Superior temporal gyrus (tissue), 1 donor: ENCODE measurements at regions not wholly inside any gene's neighbourhood (a gene's known extent, or its start where the extent isn't known, plus 50 kb on each side); places are given as distances from the start of the nearest gene placed in this dataset.
"Not testable (repeated sequence)": the region's sequence is repeated elsewhere in the genome, so short reads cannot be mapped to it uniquely, and the experiment has no call there.

ENCODE experiments used
- DNase-seq: peaks from one replicate; pipeline ENCODE4 v3.0.0-alpha.2; 2016; ENCODE audit errors: extremely low spot score

DNA sequence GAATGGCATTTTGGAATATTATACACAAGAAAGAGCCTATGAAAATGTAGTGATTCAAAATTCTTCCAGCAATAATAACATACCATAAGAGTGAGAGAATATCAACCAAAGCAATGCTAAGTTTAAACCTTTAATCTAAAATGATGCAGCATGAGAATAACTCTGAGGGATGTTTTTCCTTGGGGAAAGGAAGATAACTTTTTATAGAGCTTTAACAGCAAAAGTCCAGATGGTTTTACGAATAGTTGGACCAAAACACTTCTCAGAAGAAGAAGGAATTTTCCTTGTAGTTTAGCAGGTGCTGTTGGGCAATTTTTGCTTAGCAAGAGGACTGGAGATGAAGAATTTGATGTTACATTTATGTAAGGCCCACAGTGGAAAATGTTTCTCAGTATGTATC, 1503.2 kb downstream of the HACE1 start:
- peak; percentile 53 for DNase-seq

DNA sequence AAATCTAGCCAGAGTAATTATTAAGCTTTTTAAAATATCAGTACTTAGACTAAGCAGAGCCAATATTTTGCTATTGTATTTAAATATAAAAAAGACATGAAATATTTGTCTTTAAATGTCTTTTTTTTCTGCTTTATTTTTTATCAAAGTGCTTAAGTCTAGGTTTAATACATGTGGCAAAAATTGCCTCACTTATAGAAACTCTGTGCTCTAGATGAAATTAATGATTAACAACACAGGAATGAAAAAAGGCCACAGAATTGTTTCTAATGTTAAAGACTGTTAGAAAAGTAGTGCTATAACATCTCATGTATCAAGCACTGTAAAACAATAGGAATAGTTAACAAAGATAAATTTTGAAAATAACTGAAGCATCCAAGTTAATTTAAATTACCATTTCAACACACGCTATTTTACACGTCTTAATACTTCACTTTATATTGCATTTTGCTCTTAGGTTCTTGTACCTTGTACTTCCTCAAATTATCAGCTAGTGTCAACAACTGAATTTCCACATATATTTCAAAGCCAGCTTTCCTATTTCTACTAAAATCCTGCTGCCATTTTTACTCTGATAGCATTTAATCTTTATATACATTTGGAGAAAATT, 1515.1 kb downstream of the HACE1 start:
- DNase-seq, result no peak

DNA sequence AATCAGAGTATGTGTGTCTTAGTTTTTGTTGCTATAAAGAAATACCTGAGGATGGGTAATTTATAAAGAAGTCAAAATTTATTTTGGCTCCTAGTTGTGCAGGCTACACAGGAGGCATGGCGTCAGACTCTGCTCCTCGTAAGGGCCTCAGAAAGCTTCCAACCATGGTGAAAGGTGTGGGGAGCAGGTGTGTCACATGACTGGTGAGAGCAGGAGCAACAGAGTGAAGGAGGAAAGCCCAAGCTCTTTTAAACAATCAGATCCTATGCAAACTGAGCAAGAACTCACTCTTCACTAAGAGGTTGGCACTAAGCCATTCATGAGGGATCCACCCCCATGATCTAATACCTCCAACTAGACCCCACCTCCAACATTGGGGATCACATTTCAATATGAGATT, 1524.3 kb downstream of the HACE1 start:
- no peak for DNase-seq

DNA sequence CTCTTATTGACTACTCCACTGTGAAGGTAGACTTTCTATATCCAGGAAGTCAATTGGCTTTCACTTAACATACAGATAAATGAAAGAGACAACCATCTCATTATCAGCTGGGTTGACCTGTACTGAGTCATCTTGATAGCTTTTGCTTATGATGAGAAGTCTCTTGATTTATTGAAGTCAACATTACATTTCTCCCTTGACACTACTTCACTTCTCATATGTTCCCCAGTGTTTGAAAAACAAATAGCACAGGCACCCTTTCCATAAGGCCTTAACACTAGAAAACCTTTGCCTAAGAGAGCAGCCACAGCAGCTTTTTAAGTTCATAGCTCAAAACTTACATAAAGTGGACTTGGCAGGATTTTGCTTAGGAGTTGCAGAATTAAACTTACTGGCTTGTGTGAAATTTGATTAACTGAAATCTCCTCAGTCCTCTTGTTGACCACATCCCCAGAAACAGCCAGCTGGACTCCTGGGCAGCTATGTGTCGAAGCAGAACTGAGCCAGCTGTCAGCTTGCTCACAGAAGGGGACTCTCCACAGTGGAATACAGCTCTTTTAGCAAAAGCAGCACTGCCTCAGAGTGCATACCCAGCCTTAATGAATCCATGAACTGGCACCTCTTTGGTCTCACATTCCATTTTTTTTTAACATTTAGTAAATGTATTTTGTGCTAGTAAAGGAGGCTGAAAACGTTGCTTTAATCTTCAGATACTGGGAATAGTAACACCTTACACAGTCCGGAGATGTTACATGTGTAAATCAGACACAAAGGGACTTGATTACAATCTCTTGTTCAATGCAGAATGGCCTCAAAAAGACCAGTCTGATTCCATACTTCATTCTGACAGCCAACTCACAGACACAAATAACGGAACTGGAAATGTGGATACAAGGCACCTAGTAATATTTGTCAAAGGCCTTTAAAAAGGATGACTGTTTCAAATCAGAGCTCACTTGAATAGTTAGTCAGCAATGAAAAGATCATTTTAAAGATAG, 1532.7 kb downstream of the HACE1 start:
- peak; percentile 29 for DNase-seq

DNA sequence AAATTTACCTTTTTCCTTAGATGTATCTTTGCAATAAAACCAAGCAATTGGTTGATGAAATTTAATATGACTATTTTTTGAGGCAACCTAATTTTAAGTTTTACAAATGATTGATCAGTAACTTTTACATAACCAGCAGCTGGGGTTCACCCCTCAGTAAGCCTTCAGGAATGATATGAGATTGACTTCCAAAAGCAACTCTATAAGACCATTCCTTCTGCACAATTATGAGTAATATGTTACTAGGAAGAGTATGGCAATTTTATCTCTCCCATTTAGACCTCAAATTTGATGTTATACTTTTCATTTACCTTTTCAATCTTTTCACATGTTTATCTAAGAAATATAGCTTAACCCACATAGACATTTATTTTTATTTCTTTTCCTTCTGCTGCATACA, 1546.3 kb downstream of the HACE1 start:
- no peak for DNase-seq

DNA sequence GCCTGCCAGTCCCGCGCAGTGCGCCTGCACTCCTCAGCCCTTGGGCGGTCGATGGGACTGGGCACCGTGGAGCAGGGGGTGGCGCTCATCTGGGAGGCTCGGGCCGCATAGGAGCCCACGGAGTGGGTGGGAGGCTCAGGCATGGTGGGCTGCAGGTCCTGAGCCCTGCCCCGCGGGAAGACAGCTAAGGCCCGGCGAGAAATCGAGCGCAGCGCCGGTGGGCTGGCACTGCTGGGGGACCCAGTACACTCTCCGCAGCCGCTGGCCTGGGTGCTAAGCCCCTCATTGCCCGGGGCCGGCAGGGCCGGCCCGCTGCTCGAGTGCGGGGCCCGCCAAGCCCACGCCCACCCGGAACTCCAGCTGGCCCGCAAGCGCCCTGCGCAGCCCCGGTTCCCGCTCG, 1565.3 kb downstream of the HACE1 start:
- DNase-seq, result not testable (repeated sequence)

DNA sequence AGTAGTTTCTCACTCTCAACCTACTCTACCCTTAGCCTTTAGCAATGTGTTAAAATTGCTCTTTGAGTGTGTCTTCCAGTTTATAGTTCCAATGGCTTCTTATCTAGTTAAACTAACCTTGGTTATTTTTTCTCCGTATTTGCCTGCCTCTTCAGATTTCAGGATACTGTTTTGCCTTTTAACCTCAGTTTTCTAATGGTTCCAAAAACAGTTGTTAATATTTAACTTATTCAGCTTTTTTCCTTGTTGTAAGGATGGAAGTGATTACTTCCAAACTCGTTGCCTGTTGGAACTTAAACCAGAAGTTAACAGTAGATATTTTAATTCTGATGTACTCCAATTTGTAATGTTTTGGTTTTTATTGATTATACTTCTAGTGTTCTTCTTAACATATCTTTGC, 1574.9 kb downstream of the HACE1 start:
- DNase-seq, result peak; percentile 3

DNA sequence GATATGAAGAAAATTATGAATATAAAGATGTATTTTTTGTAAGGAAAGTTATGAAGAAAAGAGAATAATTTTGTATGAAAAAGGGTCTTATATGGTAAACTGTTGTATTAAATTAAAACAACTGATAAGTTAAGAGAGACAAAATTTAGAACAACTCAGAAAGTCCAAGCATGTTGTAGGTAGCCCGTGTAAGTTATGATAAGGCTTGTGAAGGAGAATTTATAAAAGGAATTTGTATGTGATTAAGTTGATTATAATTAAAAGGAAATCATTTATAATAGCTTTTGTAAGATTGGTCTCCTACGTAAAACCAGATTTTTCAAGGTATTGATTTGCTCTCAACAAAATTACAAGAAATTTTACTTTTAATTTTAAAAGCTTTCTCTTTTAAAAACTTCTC, 1579.3 kb downstream of the HACE1 start:
- DNase-seq, result peak; percentile 2

DNA sequence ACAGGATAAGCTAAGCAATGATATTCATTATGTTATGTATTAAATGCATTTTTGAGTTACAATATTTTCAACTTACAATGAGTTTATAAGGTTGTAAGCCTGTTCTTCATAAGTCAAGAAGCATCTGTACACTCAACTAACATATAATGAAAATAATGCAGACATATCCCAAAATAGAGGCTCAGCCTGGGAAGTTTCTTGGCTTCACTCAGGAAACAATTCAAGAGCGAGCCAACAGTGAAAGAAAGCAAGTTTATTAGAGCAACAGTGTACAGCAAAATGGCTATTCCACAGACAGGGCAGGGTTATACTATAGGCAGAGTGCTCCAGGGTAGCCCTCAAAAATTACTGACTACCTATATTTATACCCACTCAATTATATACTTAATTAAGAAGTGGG, 1581.8 kb downstream of the HACE1 start:
- peak; percentile 5 for DNase-seq

DNA sequence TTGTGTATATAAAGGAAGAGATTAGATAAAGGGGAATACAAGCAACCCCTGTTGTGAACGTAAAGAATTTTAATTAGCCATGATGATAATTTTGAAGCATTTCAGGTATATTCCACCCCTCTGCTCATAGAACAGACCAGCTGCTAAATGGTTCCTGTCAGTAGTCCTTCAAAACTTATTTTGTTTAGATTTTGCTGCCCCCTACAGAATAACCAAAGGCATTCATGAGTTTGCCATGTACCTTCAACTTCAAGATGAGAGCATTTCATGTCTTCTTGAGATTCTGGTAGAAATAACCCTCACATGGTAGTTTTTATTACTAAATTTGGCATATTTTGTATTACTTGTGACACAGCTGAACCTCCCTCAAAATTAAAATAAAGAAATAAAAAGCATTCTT, 1586.7 kb downstream of the HACE1 start:
- peak; percentile 46 for DNase-seq

DNA sequence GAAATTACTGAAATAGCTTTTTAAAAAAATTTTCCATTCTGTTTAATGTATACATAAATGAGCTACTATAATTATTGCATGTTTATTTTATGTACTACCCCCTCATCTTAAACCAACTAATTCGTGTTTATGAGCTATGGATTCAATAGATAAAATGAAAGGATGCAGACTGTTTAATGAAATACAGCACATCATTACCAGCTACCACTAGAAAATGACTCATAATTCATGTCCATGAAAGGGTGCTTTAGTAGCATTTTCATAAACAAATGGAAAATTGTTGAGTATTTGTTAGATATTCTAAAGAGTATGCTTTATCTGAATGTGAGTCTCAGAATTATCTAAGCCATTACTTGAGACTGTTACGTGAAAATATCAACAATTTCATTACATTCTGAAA, 1590.1 kb downstream of the HACE1 start:
- peak; percentile 3 for DNase-seq

DNA sequence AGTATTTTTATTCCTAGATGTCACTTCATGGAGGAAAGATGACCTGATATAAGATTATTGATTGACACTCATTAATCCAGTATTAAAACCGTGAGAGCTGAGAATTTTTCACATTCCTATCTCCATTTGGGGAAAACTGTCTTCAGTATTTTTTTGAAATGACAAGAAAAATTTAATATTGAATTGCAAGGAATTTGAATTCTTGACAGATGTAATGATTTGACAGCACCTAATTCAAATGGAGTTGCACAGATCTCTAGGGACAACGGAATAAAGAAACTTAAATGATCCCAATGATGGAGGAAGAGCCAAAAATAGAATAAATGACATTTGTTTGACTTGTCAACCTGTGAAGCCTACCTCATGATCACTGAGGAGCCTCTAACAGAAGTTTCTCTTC, 1591.4 kb downstream of the HACE1 start:
- peak; percentile 3 for DNase-seq

DNA sequence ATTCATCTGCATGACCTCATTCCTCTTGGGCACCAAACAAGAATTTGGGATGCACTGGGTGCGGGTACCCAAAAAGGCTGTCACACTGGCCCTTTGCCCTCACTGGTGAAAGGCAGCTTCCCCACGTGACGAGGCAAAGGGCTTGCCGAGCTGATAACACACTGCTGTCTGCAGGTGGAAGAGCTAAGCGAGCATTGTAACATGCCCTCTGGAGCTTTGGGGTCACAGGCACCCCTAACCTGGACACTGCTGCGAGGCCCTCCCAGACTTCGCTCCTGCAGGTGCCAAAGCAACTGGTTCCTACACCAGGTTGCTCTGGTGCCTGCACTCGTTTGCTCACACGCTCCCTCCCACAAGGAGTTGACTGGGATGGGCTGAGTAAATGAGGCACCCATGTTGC, 1595.7 kb downstream of the HACE1 start:
- no peak for DNase-seq

DNA sequence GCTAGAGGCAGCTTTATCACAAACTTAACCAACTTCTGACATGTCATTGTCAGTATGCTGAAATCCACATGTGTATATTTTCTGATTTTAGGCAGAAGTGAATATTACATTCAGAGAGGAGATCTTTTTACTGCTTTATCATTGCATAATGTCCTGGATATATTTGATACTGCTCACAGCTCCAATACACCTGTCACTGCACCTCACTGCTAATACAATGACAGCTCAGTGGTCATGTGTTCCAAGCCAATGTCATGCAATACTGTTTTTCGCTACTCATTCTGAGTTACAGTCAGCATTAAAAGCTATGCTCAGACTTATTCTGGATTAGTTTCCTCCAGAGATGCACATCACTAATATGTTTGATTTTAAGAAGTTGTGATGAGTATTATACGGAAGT, 1604.6 kb downstream of the HACE1 start:
- no peak for DNase-seq

DNA sequence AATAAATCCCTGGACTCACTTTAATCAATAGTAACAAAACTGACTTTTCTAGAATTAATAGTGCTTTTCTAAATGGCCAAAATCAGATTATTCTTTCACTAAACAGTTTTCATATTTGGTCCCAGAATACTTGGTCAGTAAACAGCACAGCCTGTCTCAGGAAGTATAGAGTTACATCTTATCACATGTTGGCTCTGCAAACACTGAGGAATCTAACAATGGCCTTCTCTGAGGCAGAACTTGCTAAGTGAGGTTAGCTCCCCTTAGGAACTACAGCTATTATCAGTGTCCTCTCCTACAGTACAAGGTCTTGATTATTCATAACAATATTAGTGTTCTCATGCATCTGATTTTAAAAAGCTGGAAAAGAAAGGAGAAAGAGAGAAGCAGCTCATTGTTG, 1622.8 kb downstream of the HACE1 start:
- DNase-seq, result no peak

DNA sequence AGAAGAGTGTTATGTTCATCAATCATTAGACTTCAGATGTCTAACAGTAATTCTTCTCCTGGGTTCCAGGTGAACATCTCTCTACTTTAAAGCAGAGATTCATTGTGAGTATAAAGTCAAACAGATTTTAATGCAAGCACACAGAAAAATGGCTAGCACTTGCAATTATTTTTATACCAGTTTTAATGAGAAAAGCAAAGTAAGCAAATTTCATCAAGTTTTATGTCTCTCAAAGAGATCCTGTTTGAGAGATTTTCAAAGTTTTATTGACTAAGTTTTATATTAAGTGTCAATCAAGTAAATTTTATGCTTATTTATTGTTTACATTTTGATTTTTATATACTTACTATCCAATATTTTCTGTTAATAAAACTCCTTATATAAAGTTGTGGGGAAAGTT, 1628.5 kb downstream of the HACE1 start:
- DNase-seq, result no peak

DNA sequence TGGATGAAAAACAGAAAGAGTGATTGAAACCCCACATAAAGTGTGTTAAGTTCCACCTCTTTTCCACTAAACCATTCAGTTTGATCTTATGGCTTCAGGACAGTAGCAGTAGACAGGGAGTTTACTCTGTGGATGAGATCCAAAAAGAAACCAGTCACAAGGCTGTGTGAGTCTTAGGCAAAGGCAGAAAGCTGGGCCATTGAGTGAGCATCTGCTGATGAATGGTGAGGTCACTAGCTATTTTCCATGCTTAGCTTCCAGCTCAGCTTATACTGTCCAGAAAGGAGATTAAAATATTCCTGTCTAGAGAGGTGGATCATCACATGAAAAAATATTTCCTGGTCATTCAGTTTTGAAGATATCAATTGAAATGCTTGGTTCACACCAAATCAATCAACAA, 1643.9 kb downstream of the HACE1 start:
- DNase-seq, result no peak

DNA sequence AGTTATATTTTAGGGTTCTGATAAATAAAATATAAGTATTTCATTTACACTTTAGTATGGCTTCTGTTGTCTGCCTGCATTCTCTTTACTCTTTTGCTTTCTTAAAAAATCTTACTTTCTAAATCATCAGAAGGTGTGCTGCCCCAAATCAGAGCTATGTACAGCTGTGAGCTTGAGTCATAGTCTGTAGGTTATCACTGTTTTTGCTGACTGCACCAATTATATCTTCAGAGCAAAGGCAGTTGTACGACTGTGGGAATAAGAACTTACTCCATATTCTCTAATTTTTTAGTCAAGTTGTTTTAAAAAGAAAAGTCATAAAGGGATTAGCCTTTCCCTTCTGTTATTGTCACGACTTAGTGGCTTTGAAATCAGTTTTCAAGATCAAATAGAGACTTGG, 1649.0 kb downstream of the HACE1 start:
- DNase-seq, result no peak

DNA sequence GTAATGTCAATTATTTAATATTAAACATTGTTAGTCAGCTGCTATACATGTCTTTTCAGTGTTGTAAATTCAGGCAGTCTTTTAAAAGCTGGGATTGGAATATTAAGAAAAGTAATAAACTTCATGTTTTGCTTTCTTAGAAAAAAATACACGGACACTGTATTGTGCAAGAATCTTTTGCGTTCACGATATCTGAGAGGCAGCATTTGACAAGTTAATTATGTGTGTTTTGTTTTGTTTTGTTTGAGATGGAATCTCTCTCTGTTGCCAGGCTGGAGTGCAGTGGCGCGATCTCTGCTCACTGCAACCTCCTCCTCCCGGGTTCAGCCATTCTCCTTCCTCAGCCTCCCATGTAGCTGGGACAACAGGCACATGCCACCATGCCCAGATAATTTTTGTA, 1661.3 kb downstream of the HACE1 start:
- DNase-seq, result no peak

DNA sequence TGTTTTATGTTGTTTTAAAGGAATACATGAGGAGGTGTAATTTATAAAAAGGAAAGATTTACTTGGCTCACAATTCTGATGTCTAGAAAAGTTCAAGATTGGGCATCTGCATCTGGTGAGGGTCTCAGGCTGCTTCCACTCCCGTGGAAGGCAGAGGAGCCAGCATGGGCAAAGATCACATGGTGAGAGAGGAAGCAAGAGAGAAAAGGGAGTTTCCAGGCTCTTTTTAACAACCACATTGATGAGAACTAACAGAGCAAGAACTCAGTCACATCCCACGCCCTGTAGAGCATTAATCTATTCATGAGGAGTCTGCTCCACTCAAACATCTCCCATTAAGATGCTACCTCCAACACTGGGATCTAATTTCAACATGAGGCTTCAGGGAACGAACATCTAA, 1666.3 kb downstream of the HACE1 start:
- DNase-seq, result no peak

DNA sequence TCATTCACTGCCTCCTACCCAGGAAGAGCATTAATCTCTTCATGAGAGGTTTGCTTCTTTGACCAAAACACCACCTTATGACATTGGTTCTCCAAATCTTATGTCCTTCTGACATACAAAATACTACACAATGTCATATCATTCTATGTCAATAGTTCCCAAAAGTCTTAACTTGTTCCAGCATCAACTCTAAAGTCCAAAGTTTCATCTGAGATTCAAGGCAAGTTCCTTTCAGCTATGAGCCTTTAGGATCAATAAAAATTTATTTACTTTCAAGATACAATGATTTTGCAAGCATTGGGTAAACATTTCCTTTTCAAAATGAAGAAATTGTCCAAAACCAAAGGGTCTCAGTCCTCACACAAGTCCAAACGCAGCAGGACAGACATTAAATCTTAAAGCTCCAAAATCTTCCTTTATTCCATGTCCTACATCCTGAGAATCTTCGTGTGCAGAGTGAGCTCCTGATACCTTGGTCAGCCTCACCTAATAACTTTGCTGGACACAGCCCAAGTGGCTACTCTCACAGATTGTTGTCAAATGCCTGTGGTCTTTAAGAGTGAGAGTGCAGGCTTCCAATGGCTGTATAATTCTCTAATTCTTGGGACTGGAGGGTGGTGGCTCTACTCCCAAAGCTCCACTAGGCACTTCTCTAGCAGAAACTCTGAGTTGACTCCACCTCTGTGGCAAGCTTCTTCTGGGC, 1668.2 kb downstream of the HACE1 start:
- no peak for DNase-seq

DNA sequence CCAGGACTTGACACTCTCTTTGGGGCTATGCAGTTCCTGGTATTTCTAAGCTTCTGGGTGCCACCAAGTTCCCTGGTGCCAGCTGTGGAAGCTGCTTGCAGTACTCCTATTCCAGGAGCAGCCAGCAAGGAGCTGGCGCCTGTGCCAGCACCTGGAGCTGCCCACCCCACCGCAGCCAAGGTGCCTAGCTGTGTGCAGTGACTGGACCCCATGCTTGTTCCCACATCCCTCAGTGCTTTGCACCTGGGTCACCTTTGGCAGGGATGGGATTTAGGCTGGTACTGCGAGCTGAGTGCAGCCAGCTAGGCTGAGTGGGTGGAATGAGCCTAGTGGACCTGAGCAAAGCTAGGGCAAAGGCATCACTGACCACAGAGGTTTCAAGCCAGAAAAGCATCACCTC, 1674.9 kb downstream of the HACE1 start:
- DNase-seq, result no peak
